ENCODE measurements at regions not wholly inside any gene's neighbourhood (a gene's known extent, or its start where the extent isn't known, plus 50 kb on each side); places are given as distances from the start of the nearest gene placed in this dataset.

DNA sequence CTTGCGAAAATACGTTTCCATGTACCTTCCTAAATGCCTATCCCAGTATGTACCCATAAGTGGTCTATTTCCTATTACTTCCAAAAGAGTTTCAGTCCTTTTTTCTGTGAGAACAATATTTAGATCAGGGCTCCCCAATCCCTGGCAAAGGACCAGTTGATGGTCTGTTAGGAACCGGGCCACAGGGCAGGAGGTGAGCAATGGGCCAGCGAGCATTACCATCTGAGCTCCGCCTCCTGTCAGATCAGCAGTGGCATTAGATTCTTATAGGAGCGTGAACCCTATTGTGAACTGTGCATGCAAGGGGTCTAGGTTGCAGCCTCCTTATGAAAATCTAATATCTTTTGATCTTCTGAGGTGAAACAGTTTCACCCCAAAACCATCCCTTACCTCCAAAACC lies 859.1 kb downstream of the SLITRK6 start:
- intact Hi-C loops (cut with micrococcal nuclease) (no loop called here), in situ Hi-C loops (cut with MboI; ENCODE audit: low sequenced_read_pairs) (no loop called here), dilution Hi-C loops (cut with HindIII; ENCODE audit: low sequenced_read_pairs, unreplicated experiment) (loop anchor here (25.0 kb wide), 1 partner anchor 872 kb away; no protein-coding TSS in a partner anchor)
- Histone ChIP-seq H2BK5ac (ENCODE audit: low read depth, low read length, poor library complexity, severe bottlenecking) (no peak overlapping the region), H4K20me1 (ENCODE audit: insufficient read depth, low read length) (no peaks in the 10 kb centered on the region), H3K27me3 (ENCODE audit: control insufficient read depth, insufficient read depth, low read length) (no peaks in the 10 kb centered on the region), H4K5ac (ENCODE audit: low read depth, low read length) (no peak overlapping the region), H3K18ac (ENCODE audit: low read depth, low read length) (no peak overlapping the region), H4K91ac (ENCODE audit: insufficient read depth, low read depth, low read length) (no peak overlapping the region), H2BK20ac (ENCODE audit: low read depth, low read length) (no peak overlapping the region), H3K9me3 (ENCODE audit: control insufficient read depth, insufficient read depth, low read length) (no peaks in the 10 kb centered on the region), H3K4ac (ENCODE audit: low read depth, low read length) (no peak overlapping the region), H3K4me2 (ENCODE audit: low read depth, low read length) (no peak overlapping the region), H4K8ac (ENCODE audit: low read depth in 2 of 2, low read length in 2 of 2) (no peak overlapping the region), H3K36me3 (ENCODE audit: control insufficient read depth, insufficient read depth, low read length) (no peaks in the 10 kb centered on the region), H3K23ac (ENCODE audit: low read depth, low read length) (no peak overlapping the region), H2BK15ac (ENCODE audit: low read depth, low read length) (no peak overlapping the region), H2AFZ (replicated peaks; ENCODE audit: low read length, poor library complexity) (no peak overlapping the region), H3K4me1 (ENCODE audit: control insufficient read depth, insufficient read depth, low read length) (no peaks in the 10 kb centered on the region), H2AK9ac (replicated peaks; ENCODE audit: low read depth, low read length, poor library complexity) (no peak overlapping the region), H3K27ac (ENCODE audit: insufficient read depth, low read length) (no peak overlapping the region), H3K56ac (ENCODE audit: extremely low read depth, insufficient read depth, low read length) (no peak overlapping the region), H3K9me1 (ENCODE audit: insufficient read depth, low read length) (no peaks in the 10 kb centered on the region), H3K14ac (replicated peaks; ENCODE audit: low read depth, low read length) (no peak overlapping the region), H2AK5ac (ENCODE audit: low read depth, low read length) (no peak overlapping the region), H3K4me3 (ENCODE audit: insufficient read depth, low read depth, low read length) (no peak overlapping the region), H3K79me1 (ENCODE audit: low read depth in 1 of 2, low read length in 2 of 2) (no peaks in the 10 kb centered on the region), H3K9ac (ENCODE audit: low read depth, low read length) (no peak overlapping the region), H2BK120ac (ENCODE audit: low read depth, low read length) (no peak overlapping the region)
- ATAC-seq (ENCODE audit: low read depth) (no peak), DNase-seq (no peak)
- TF ChIP-seq NFE2L2 (IDR thresholded peaks at IDR 0.05; ENCODE audit: low read depth, low read length) (no peak), CHD1 (IDR thresholded peaks at IDR 0.05; ENCODE audit: low read depth, low read length) (no peak), BHLHE40 (IDR thresholded peaks at IDR 0.05; ENCODE audit: low read depth, low read length) (no peak), MAFK (IDR thresholded peaks at IDR 0.05; ENCODE audit: low read depth, low read length) (no peak), MXI1 (IDR thresholded peaks at IDR 0.05; ENCODE audit: borderline replicate concordance, low read depth, low read length) (no peak), CEBPB (IDR thresholded peaks at IDR 0.05; ENCODE audit: low read depth, low read length) (no peak), POLR2A (IDR thresholded peaks at IDR 0.05; ENCODE audit: low read depth, low read length) (no peak), SMC3 (IDR thresholded peaks at IDR 0.05; ENCODE audit: low read depth, low read length) (no peak), RCOR1 (IDR thresholded peaks at IDR 0.05; ENCODE audit: insufficient replicate concordance, low read length) (no peak), RFX5 (IDR thresholded peaks at IDR 0.05; ENCODE audit: low read depth, low read length) (no peak), MAZ (IDR thresholded peaks at IDR 0.05; ENCODE audit: borderline replicate concordance, low read depth, low read length) (no peak), RAD21 (IDR thresholded peaks at IDR 0.05; ENCODE audit: low read length) (no peak)
- TF ChIP-seq, protein P1, sequence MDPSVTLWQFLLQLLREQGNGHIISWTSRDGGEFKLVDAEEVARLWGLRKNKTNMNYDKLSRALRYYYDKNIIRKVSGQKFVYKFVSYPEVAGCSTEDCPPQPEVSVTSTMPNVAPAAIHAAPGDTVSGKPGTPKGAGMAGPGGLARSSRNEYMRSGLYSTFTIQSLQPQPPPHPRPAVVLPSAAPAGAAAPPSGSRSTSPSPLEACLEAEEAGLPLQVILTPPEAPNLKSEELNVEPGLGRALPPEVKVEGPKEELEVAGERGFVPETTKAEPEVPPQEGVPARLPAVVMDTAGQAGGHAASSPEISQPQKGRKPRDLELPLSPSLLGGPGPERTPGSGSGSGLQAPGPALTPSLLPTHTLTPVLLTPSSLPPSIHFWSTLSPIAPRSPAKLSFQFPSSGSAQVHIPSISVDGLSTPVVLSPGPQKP (IDR thresholded peaks at IDR 0.05; ENCODE audit: borderline replicate concordance, low read depth, low read length), result no peak
- TF ChIP-seq, protein P2, sequence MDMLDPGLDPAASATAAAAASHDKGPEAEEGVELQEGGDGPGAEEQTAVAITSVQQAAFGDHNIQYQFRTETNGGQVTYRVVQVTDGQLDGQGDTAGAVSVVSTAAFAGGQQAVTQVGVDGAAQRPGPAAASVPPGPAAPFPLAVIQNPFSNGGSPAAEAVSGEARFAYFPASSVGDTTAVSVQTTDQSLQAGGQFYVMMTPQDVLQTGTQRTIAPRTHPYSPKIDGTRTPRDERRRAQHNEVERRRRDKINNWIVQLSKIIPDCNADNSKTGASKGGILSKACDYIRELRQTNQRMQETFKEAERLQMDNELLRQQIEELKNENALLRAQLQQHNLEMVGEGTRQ (IDR thresholded peaks at IDR 0.05; ENCODE audit: low read depth, low read length), result no peak
- WGBS, 2 experiments (ENCODE audit: extremely low coverage in 2 of 2, insufficient read length in 1 of 2), result 100% methylated on average over 1 of the region's 6 CpGs; no CpG with 5 or more reads in 1 of the 2 experiments
- CTCF ChIA-PET, result no interaction called here
- POLR2A ChIA-PET (ENCODE audit: unreplicated experiment), result no interaction called here
- no TSS peak for BruUV-seq (replicated peaks)

Data from IMR-90 (cell line).